Liver (tissue), 7 donors: ENCODE measurements at regions not wholly inside any gene's neighbourhood (a gene's known extent, or its start where the extent isn't known, plus 50 kb on each side); places are given as distances from the start of the nearest gene placed in this dataset.

ENCODE experiments used
- DNase-seq: peaks from one replicate; pipeline ENCODE4 v3.0.0-alpha.2; 2017; ENCODE audit warnings: low spot score
- H3K27ac ChIP-seq, 2 donors: one replicate each; pipeline ENCODE4 v1.7.0; 2013; ENCODE audit warnings: inconsistent platforms in 2 of 2, low read length in 2 of 2, control low read depth in 1 of 2, low read depth in 1 of 2, mild to moderate bottlenecking in 1 of 2
- H3K27me3 ChIP-seq, 4 donors: one replicate each; pipeline versions ENCODE4 v1.6.1 to v1.7.0; 2013; ENCODE audit warnings: low read length in 3 of 4, inconsistent platforms in 1 of 4, mild to moderate bottlenecking in 1 of 4, moderate library complexity in 1 of 4; ENCODE audit not compliant: control insufficient read depth in 4 of 4, insufficient read depth in 4 of 4
- H3K36me3 ChIP-seq, 4 donors: one replicate each; pipeline versions ENCODE4 v1.6.1 to v1.7.0; 2013; ENCODE audit warnings: low read length in 3 of 4, mild to moderate bottlenecking in 3 of 4, low read depth in 1 of 4, moderate library complexity in 1 of 4; ENCODE audit not compliant: control insufficient read depth in 4 of 4, insufficient read depth in 3 of 4
- H3K4me1 ChIP-seq, 4 donors: one replicate each; pipeline versions ENCODE4 v1.6.1 to v1.7.0; 2013; ENCODE audit warnings: low read length in 3 of 4, mild to moderate bottlenecking in 3 of 4, moderate library complexity in 1 of 4; ENCODE audit not compliant: control insufficient read depth in 4 of 4, insufficient read depth in 4 of 4
- H3K4me3 ChIP-seq, 3 donors: one replicate each; pipeline versions ENCODE4 v1.6.1 to v1.7.0; 2013; ENCODE audit warnings: low read length in 3 of 3, control low read depth in 1 of 3, low read depth in 1 of 3, mild to moderate bottlenecking in 1 of 3
- H3K9ac ChIP-seq, 2 donors: one replicate each; pipeline ENCODE4 v1.7.0; 2013; ENCODE audit warnings: low read length in 2 of 2, mild to moderate bottlenecking in 2 of 2, moderate library complexity in 2 of 2, control low read depth in 1 of 2, low read depth in 1 of 2
- H3K9me3 ChIP-seq, 4 donors: one replicate each; pipeline versions ENCODE4 v1.6.1 to v1.7.0; 2013; ENCODE audit warnings: low read length in 3 of 4; ENCODE audit not compliant: control insufficient read depth in 4 of 4
- EGR1 ChIP-seq, 2 donors: IDR thresholded peaks; 2 replicates each; pipeline ENCODE4 v1.6.1; 2016 to 2018; ENCODE audit warnings: antibody characterized with exemption in 2 of 2, low read depth in 2 of 2
- FOXA1 ChIP-seq: IDR thresholded peaks from 2 replicates; pipeline ENCODE4 v1.6.1; 2016; ENCODE audit warnings: antibody characterized with exemption
- HNF4A ChIP-seq, 2 donors: conservative IDR thresholded peaks; 2 replicates each; pipeline ENCODE4 v1.6.1; 2016; ENCODE audit warnings: antibody characterized with exemption in 2 of 2, mild to moderate bottlenecking in 2 of 2
- HNF4G ChIP-seq: IDR thresholded peaks from 2 replicates; pipeline ENCODE4 v1.6.1; 2016; ENCODE audit warnings: antibody characterized with exemption
- JUND ChIP-seq, 2 donors: IDR thresholded peaks; 2 replicates each; pipeline ENCODE4 v1.6.1; 2016; ENCODE audit warnings: antibody characterized with exemption in 2 of 2
- MAX ChIP-seq: IDR thresholded peaks from 2 replicates; pipeline ENCODE4 v1.6.1; 2016; ENCODE audit warnings: antibody characterized with exemption
- NR2F2 ChIP-seq: IDR thresholded peaks from 2 replicates; pipeline ENCODE4 v1.6.1; 2016; ENCODE audit warnings: antibody characterized with exemption
- RAD21 ChIP-seq, 2 donors: IDR thresholded peaks; 2 replicates each; pipeline ENCODE4 v1.6.1; 2016; ENCODE audit warnings: antibody characterized with exemption in 2 of 2, mild to moderate bottlenecking in 2 of 2
- REST ChIP-seq: IDR thresholded peaks from 2 replicates; pipeline ENCODE4 v1.6.1; 2016; ENCODE audit warnings: antibody characterized with exemption, mild to moderate bottlenecking
- RXRA ChIP-seq, 2 donors: IDR thresholded peaks; 2 replicates each; pipeline ENCODE4 v1.6.1; 2017 to 2018; ENCODE audit warnings: antibody characterized with exemption in 2 of 2, mild to moderate bottlenecking in 1 of 2
- SP1 ChIP-seq: IDR thresholded peaks from 2 replicates; pipeline ENCODE4 v1.6.1; 2018; ENCODE audit warnings: antibody characterized with exemption, mild to moderate bottlenecking
- WGBS: extraction: QIAGEN DNeasy Blood & Tissue Kit; methylation state at CpG from one replicate; pipeline ENCODE4 v1.1.7; 2013; 5-methylcytosine and 5-hydroxymethylcytosine counted together
- TF ChIP-seq, protein P1 (sequence below): IDR thresholded peaks from 2 replicates; pipeline ENCODE4 v1.6.1; 2016; ENCODE audit warnings: antibody characterized with exemption
- TF ChIP-seq, protein P2 (sequence below): IDR thresholded peaks from 2 replicates; pipeline ENCODE4 v1.6.1; 2016; ENCODE audit warnings: antibody characterized with exemption
- donor health status: healthy.
- donor health status: healthy.
- donor health status: healthy.
- donor health status: healthy.

DNA sequence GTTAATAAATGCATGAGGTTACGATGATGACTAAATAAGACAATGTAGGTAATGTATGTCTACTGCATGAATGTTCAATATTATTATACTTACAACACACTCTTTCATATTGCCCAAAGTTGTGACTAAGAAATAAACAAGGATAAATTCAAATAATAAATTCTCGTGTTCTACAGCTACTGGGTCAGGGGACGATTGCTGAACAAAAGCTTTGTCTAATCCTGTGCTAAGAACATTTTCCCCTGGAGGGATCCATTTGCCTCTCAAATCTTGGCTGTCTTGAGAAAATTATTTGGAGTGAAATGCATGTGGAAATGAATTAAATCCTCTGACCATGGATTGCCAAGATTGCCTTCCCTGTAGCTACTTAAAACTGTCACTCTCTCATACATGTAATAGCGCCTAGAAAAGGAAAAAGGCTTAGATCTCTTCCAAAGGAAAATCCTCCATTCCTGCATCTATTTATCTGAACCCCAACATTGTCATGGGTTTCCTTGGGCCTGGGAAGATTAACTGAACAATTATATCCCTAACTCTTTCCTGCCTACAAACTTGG lies 893.8 kb upstream of the ACO1 start:
- Histone ChIP-seq H3K9me3 (no peaks in the 10 kb centered on the region), H3K4me1 (no peaks in the 10 kb centered on the region), H3K27ac (no peak overlapping the region), H3K9ac (no peak overlapping the region), H3K36me3 (no peaks in the 10 kb centered on the region), H3K4me3 (no peak overlapping the region), H3K27me3 (no peaks in the 10 kb centered on the region)
- WGBS: 70% methylated on average over 4 of the region's 4 CpGs
- TF ChIP-seq, protein P1, sequence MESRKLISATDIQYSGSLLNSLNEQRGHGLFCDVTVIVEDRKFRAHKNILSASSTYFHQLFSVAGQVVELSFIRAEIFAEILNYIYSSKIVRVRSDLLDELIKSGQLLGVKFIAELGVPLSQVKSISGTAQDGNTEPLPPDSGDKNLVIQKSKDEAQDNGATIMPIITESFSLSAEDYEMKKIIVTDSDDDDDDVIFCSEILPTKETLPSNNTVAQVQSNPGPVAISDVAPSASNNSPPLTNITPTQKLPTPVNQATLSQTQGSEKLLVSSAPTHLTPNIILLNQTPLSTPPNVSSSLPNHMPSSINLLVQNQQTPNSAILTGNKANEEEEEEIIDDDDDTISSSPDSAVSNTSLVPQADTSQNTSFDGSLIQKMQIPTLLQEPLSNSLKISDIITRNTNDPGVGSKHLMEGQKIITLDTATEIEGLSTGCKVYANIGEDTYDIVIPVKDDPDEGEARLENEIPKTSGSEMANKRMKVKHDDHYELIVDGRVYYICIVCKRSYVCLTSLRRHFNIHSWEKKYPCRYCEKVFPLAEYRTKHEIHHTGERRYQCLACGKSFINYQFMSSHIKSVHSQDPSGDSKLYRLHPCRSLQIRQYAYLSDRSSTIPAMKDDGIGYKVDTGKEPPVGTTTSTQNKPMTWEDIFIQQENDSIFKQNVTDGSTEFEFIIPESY: no peak
- TF ChIP-seq FOXA1 (no peak), SP1 (no peak)
- DNase-seq: no peak

GRCh38 chr9:31492229-31492628 lies 892.2 kb upstream of the ACO1 start:
- TF ChIP-seq HNF4A (conservative IDR thresholded peaks at IDR 0.05): no peak
- no peak for TF ChIP-seq EGR1 (IDR thresholded peaks at IDR 0.05; ENCODE audit: low read depth in 2 of 2)
- TF ChIP-seq RXRA (IDR thresholded peaks at IDR 0.05): no peak
- no peak for TF ChIP-seq NR2F2
- no peak for TF ChIP-seq FOXA1
- Histone ChIP-seq H3K27ac (no peak overlapping the region), H3K4me3 (no peak overlapping the region), H3K4me1 (no peaks in the 10 kb centered on the region), H3K27me3 (no peaks in the 10 kb centered on the region), H3K9ac (no peak overlapping the region), H3K36me3 (no peaks in the 10 kb centered on the region), H3K9me3 (peaks cover 0 to 2% (median 0%) of the 10 kb centered on the region in 4 donors)
- DNase-seq: no peak
- WGBS: 31% methylated on average over 1 of the region's 1 CpG

DNA sequence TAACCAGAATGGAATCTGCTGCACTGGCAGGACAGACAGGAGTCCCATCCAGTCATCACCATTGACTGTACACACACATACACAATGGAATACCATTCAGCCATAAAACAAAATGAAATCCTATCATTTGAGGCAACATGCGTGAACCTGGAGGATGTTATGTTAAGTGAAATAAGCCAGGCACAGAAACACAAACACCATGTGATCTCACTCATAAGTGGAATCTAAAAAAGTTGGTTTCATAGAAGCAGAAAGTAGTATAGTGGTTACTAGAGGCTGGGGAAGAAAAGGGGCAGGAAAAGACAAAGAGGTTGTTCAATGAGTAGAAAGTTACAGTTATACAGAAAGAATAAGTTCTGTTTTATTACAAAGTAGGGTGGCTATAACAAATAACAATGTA lies 884.0 kb upstream of the ACO1 start:
- Histone ChIP-seq H3K27me3 (no peaks in the 10 kb centered on the region), H3K36me3 (no peaks in the 10 kb centered on the region), H3K4me3 (no peak overlapping the region), H3K9ac (no peak overlapping the region), H3K4me1 (no peaks in the 10 kb centered on the region), H3K27ac (no peak overlapping the region), H3K9me3 (peaks cover 0 to 2% (median 0%) of the 10 kb centered on the region in 4 donors)
- WGBS: 73% methylated on average over 1 of the region's 1 CpG
- no peak for DNase-seq
- TF ChIP-seq, protein P2, sequence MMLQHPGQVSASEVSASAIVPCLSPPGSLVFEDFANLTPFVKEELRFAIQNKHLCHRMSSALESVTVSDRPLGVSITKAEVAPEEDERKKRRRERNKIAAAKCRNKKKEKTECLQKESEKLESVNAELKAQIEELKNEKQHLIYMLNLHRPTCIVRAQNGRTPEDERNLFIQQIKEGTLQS: no peak
- TF ChIP-seq, protein P1: no peak
- TF ChIP-seq HNF4G (no peak), RXRA (IDR thresholded peaks at IDR 0.05) (no peak), JUND (IDR thresholded peaks at IDR 0.05) (no peak), RAD21 (IDR thresholded peaks at IDR 0.05) (no peak), REST (no peak), SP1 (no peak), MAX (no peak), HNF4A (conservative IDR thresholded peaks at IDR 0.05) (no peak)
